HG03175 (cell line): ENCODE measurements at regions not wholly inside any gene's neighbourhood (a gene's known extent, or its start where the extent isn't known, plus 50 kb on each side); places are given as distances from the start of the nearest gene placed in this dataset.
"Not testable (repeated sequence)": the region's sequence is repeated elsewhere in the genome, so short reads cannot be mapped to it uniquely, and the experiment has no call there.

ENCODE experiments used
- ATAC-seq: cut with Tn5 transposase; IDR thresholded peaks from one replicate; pipeline ENCODE4 v1.9.1; 2021; ENCODE audit warnings: mild to moderate bottlenecking, moderate library complexity; ENCODE audit not compliant: unreplicated experiment

DNA sequence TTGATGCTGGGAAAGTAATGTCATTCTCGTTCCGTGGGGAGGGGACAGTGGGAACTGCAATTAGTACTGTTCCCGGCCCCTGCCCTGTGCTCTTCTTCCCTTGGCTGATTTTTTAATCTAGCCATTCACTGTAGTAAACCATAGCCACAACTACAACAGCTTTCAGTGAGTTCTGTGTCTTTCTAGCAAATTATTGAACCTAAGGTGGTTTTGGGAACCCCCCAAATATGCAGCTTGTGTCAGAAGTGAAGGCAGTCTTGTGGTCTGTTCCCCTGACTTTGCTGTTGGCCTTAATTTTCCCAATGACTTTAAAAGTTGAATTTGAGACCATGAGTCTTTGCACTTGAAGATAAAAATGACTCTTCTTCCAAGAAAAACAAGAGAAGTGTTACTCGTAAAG lies 114.3 kb upstream of the ETV6 start:
- no peak for ATAC-seq

DNA sequence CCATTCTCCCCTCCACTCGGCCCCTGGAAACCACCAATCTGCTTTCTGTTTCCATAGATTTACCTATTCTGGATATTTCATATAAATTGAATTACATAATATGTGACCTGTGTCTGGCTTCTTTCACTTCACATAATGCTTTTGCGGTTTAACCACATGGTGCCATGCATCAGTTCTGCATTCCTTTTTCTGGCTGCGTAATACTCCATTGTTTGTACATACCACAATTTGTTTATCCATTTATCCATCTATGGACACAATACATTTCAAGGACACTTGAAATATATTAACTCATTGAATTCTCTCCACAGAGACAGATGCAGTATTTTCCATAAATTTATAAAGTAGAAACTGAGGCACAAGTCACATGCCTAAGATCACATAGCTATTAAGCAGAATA lies 110.3 kb upstream of the ETV6 start:
- no peak for ATAC-seq

DNA sequence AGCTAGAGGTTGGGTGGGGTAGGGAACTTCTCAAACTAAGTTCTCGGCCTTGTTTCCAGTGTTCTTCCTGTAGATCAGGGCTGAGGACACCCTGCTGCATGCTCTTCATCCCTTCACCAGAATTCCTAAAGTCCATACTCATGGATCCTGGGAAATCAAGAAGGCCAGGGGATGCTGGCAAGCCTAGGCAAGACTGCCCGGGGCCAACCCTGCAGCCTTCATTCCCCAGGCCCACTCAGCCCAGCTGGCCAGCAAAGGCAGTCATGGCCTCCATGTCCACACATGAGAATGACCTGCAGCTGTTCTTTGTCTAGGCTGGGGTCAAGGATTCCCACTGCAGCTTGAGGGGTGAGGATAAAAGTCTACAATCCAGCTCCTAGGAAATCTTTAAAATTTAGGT lies 109.3 kb upstream of the ETV6 start:
- ATAC-seq: no peak

DNA sequence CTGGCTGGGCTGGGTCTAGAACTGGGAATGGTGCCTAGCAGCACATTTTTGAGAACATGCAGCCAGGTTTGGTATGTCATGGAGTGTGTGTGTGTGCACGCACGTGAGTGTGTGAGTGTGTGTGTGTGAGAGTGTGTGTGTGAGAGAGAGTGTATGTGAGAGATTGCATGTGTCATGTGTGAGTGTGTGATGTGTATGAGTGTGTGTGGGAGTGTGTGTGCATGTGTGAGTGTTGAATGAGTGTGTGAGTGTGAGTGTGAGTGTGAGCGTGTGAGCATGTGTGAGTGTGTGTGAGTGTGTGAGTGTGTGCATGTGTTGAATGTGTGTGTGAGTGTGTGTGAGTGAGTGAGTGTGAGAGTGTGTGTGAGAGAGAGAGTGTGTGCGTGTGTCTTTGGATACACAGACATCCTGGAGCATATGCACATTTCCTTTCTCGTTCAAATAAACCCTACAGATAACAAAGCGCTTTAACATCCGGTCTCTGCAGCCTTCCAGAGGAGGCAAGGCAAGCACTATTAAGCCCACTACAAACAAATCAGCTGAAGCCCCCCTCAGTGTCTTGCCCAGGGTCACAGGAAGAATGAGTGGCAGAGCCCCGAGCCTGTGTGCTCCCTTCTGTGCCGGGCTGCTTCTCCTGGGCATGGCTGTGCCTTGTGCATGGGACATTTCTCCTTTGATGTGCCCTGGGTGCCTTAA lies 108.7 kb upstream of the ETV6 start:
- no peak for ATAC-seq

DNA sequence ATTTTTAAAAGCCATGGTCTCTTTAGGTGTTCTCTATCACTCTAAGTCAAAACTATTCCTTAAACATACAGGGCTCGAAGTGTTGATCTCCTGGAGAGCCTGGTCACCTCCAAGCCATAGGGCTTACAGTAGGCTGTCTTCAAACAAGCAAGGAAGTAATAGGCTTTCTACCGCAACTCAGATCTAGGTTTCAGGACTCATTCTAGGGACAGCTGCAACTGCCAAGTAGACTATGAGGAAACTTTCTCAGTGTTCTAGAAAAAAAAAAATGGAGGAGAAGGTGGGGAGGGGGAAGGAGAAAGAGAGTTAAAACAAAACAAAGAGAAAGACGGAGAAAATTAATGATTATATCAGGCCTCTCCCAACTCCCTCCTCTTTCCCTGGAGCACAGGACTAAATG lies 106.9 kb upstream of the ETV6 start:
- no peak for ATAC-seq

DNA sequence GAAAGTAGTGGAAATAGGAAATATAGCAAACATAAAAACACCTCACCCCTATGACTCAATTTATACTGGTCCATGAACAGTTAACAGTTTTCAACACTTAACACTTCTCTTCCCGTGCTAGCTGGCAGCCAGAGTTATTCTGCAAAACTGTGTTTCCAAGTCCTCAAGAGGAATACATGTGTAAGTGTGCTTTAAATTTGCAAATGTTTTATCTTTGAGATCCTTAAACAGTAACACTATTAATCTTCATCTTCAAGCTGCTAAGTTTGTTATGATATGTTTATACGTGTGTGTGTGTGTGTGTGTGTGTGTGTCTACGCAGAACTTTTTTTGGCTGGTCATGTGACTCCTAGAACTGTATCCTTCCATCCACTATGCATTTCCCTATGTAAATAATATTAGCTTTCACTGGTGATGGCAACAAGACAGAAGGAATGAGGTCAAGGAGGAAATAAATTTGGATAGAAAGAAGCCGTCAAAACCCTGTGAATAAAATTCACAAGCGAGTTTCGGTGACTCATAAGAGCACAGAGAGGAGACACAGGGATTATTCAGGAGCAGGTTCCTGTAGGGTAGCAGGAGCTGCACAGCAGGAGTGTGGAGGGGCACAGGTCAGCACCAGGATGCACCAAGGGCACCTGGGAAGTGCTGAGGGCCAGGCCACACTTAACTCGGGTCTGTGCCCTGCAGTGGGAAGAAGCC lies 105.9 kb upstream of the ETV6 start:
- ATAC-seq: no peak

DNA sequence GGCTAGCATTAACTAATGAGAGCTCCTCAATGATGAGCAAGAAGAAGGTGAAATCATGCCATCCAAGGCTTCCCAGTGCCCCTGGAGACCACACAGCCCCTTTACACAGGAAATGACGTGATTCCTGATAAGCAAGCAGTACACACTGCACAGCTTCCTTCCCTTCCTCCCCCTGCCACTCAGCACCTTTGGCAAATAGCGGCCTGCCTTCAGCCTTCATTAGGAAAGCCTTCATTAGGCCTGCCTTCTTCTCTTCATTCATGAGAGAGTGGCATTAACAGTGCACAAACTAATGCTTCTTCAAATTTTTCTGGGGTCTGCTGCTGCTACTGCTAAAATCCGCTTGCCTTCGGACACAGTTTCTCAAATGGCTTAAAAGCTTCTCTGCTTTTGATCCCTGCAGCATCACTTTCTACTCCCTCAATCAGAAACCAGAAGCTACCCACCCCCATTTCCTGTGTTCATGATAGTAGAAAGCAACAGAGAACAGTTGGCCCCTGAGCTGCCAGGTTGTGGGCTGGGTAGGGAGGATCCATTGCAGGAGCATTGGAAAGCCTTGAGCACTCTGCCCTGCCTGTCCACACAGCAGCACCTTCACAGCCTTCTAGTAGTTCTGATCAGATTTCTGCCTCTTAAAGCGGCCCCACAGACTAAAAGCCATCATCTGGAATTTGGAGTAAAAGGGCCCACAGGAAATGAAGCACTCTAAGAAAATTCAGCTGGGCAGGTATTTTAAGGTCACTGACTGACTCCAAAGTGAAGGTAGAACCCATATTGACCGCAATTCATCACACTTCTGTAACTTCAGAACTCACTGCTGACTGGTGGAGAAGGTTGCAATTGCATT lies 103.8 kb upstream of the ETV6 start:
- peak; percentile 88 for ATAC-seq

DNA sequence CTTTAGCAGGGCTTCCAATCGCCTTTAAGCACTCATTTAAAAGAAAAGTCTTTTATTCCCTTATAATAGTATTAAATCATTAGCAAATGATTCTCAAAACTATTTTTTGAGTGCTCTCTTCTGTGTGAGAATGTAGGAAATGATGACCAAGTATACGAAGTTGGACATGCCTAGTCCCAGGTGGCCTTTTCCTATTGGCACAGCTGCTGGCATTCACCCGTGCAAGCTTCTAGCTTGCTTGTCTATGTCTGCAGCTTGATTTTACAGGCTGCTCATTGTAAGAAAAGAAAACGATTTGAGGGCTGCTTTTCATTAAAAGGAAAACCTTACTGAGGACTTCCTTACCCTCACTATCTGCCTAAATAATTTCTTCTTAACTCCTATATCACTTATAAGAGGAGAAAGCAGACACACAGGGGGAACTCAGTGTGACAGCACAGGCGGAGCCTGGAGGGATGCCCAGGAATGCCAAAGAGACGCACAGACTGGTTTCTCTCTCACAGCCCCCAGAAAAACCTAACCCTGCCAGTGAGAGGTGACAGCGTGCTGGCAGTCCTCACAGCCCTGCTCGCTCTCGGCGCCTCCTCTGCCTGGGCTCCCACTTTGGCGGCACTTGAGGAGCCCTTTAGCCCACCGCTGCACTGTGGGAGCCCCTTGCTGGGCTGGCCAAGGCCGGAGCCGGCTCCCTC lies 102.7 kb upstream of the ETV6 start:
- ATAC-seq: not testable (repeated sequence)

DNA sequence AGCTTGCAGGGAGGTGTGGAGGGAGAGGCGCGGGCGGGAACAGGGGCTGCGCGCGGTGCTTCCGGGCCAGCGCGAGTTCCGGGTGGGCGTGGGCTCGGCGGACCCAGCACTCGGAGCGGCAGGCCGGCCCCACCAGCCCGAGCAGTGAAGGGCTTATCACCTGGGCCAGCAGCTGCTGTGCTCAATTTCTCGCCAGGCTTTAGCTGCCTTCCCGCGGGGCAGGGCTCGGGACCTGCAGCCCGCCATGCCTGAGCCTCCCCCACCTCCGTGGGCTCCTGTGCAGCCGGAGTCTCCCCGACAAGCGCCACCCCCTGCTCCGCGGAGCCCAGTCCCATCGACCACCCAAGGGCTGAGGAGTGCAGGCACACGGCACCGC lies 102.2 kb upstream of the ETV6 start:
- not testable (repeated sequence) for ATAC-seq

DNA sequence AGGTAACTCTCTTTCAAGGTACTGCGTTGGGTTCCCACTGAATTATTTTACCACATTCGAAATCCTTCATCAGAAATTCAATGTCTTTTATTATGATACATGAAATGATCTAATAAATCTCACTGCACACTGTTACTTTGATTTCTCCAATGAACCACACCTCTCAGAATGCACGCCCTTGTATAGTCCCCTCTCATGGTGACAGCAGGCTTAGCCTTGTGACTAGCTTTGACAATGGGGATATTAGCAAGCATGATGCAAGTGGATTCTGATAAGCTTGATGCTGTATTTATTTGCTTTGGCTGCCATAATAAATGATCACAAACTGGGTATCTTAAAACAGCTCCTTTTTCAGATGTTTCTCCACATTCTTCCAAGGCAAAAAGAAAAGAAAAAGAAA lies 100.4 kb upstream of the ETV6 start:
- ATAC-seq: no peak

DNA sequence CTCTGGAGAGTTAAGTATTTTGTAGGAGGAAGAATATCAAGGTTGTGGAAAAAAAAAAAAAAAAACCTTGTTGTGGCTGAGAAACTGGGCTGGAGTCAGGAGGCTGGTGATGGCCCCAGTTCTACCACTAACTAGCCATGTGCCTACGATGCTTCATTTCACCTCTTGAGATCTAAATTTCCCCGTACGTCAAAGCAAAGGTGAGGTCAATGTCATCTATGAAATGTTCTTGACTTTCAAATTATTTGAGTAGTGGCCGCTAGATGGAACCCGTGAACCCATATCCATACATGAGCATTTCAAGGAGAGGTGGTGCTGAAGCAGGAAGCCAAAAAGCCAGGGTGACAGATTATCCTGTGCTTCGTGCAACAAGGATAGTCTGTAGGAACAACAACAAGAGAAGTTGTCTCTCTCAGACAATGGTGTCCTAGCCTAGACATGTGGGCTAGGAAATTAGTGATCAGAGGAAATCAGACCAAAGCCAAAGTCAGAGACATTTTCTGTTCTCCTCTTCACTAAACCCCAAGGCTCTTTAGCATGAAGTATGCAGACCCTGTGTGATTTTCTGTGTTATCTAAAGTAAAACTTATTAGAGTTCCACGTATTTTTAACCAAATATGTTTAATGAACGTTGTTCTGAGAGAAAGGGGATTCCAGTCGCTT lies 95.5 kb upstream of the ETV6 start:
- peak; percentile 82 for ATAC-seq

DNA sequence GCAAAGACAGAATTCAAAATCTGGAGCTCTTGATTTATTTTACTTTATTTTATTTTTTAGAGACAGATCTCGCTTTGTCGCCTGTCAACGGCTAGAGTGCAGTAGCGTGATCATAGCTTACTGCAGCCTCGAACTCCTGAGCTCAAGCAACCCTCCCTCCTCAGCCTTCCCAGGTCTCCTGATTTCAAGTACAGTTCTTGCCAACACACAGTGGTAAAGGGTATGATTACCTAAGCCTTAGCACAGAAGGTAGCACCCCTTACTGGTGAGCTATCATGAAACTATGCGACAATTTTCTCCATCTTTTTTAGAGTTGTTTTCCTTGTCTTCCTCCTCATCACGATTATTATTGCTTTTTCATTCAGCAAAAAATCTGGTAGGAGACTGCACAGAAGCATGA lies 94.3 kb upstream of the ETV6 start:
- ATAC-seq: no peak

DNA sequence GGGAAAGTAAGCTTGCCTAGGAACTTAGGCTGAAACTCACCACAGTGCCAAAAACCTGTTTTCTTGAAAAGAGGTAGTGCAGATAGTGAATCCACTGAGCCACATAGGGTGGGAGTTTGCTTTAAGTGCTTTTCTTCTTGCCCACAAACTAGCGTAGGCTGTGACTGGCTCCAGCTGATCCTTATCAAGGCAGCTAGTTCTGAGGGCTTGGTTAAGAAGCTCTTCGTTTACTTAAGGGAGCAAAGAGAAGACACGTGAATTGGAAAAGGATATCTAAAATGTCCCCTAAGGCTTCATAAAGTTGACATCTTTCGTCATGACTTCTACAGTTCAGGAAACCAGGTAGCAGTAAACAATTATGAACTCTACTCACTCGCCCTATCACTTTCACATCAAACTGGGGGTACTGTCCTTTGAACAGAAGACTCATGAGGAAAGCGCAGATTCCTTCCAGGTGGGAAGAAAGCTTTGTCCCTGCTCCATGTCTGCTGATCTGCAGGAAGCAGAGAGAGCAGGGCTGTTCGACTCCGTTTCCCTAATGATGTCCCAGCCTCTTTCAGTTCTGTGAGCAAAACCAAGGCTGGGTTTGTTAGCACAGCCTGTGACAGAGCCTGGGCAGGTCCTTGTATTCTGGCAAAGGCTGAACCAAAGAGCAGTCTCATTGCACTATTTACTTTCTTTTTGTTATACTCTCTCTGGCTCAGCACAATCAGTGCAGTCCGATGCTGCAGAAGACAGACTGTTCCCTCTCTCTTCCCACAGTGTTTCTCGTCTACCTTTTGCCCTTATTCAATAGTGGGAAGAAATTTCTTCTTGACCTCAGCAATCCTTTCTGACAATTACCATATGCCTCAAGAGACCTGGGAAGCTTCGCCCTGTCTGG lies 93.5 kb upstream of the ETV6 start:
- no peak for ATAC-seq

DNA sequence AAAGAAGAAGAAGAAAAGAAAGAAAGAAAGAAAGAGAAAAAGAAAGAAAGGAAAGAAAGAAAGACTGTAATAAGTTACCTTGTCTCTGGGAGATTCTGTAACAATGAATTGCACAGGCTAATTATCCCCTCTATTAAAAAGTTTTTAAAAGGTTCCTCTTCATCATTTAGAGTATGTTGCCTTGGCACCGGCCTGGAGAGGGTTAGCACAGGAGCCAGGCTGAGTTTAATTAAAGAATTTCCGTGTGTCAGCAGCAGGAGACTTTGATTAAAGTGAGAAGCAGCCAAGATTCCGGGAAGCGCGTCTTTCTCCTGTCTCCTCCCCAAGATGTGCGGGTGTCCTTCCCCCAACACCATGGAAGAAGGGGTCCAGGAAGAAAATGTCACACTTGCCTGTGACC lies 92.8 kb upstream of the ETV6 start:
- no peak for ATAC-seq

DNA sequence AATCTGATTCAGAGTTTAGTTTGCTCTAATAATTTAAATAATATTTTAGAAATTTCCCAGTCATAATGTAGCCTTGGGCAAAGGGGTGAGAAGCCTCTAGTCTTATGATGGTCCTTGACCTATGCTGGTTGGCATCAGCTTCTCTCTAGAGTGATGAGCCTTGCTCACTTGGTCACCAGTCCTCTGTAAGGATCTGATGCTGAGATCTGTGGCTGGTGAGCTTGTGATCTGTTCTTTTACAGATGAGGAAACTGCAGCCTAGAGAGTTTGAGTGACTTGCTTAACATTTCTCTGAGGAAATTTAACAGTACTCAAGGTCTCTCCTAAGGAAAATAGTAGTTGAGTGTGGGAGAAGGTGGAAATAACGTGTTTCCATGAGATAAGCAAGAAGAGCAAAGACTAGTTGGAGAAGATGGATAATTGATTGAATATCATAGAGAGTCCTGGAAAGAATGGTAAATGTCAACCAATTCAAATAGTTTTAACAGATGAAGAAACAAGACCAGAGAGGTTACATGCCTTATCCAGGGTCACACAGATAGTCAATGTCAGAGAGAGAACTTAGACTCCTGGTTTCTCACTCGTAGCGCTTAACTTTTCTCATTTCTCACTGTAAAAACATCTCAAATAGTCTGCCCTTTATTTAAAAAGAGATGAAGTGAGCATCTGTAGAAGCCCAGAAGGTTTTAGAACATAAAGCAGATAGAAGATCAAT lies 89.7 kb upstream of the ETV6 start:
- ATAC-seq: no peak

DNA sequence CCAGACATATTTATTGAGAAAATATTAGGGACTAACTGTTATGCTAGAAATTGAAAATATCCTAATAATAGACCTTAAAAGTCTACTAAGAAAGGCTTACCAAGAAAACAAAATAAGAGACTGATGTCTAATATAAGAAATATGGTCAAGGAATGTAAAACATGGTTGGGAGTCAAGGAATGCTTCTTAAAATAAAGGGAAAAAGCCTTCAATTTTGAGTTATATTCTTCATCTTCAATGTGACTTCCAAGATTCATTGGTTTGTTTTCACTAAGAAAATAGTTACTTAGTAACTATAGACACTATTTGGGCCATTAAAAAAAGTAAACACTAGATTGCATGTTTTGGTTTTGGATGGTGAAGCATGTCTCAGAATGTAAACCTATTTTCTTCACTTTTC lies 88.1 kb upstream of the ETV6 start:
- ATAC-seq: no peak

DNA sequence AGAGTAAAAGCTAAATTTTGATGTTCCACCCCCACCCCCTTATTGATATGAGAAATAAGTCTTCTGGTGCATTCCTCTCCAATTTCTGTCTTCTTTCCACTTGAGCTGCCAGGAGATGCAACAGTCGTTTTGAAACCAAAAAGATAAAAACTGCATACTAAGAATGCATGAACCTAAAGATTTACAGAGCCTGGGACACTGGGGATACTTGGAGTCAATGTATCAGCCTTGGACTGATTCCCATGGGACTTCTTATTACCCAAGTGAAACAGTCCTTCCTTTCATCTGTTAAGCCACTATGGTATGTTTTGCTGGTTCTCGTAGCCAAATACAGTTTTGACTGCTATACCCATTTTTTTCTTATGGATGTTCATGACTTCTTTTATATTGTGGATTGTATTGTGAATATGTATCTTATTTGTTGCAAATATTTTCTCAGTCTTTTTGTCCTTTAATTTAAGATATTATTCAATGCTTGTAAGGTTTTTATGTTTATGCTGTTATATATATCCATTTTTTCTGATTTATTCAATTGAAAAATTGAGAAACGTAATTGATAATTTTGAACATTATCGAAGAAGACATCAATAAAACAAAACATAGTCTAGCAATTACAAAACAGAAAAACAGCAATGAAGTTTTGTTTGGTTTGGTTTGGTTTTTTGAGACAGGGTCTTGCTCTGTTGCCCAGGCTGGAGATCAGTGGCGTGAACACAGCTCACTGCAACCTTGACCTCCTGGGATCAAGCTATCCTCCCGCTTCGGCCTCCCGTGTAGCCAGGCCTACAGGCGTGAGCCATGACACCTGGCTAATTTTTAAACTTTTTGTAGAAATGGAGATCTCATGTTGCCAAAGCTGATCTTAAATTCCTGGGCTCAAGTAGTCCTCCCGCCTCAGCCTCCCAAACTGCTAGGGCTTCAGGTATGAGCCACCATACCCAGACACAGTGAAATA lies 85.4 kb upstream of the ETV6 start:
- no peak for ATAC-seq
